NCI-H460 (cell line): ENCODE measurements at regions not wholly inside any gene's neighbourhood (a gene's known extent, or its start where the extent isn't known, plus 50 kb on each side); places are given as distances from the start of the nearest gene placed in this dataset.
"Not testable (repeated sequence)": the region's sequence is repeated elsewhere in the genome, so short reads cannot be mapped to it uniquely, and the experiment has no call there.

Source experiments
- DNase-seq: peaks from one replicate; pipeline ENCODE4 v3.0.0-alpha.2; 2016; ENCODE audit warnings: low read depth; ENCODE audit errors: extremely low read depth

DNA sequence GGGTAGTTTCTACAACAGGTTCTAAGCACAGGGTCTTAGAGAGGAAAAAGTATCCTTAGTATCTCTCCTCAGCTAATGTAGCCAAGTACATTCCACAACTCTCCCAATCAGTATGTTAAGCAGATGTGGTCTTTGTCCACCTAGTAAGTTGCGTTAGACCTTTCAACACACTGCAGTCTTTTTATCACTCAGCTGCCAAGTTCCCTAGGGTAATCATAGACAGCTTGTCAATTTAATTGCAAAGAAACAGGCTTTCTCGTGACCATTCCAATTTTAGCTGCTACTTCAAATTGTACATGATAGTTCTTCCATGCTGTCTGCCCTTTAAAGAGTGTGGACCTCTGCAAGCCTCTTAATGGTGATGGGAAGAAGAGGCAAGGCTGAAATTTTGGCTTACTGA lies 211.8 kb upstream of the PKN2 start:
- DNase-seq = no peak

DNA sequence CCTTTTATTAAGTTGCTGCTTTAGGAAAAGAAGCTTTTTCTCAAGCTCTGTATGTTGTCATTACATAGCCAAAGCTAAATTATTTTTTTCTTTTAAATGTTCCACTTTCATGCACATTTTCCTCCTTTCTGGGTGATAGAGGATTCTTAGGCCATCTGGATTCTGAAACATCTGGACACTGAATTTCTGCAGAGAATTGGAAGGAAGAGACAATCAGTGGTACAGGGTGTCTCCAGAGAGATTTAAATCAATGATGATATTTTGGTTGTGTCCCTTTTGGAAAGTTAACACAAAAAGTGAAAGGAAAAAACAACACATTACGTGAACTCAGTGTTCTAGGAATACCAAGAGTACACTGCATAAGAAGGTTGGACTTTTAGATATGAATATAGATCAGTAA lies 211.4 kb upstream of the PKN2 start:
- DNase-seq = no peak

DNA sequence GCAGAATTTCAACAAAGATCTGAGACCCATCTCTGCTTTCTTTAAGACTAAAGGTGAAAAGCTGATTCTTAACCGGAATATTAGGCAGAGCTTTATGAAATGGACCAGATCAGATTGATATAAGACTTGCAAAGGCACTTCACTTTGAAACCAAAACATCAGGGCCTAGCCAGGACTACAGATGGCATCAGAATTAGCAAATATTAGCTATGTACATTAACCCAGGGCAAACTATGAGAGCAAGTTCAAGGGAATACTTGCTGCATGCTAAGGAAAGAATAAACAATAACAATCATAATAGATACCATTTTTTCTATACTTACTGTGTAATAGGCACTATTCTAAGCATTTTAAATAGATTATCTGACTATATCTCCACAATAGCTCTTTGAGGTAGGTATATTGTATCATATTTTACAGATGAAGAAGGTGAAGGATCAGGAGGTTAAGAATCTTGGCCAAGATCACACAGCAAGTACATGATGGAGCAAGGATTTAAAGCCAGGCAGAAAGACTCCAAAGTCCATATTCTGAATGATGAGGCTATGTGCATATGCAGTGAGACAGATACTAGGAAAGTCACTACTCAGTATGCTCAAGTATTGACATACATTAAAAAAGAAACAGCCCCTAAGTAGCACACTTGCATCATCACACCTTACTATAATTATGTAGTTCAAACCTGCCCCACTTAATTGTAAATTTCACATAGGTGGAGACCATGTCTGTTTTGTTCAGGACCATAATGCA lies 209.3 kb upstream of the PKN2 start:
- DNase-seq = no peak

- no peak for DNase-seq
These were observed 199.2 kb upstream of the PKN2 start for GRCh38 chr1:88484881-88485280.

- no peak for DNase-seq
These were observed 195.8 kb upstream of the PKN2 start for GRCh38 chr1:88488237-88488636.

DNA sequence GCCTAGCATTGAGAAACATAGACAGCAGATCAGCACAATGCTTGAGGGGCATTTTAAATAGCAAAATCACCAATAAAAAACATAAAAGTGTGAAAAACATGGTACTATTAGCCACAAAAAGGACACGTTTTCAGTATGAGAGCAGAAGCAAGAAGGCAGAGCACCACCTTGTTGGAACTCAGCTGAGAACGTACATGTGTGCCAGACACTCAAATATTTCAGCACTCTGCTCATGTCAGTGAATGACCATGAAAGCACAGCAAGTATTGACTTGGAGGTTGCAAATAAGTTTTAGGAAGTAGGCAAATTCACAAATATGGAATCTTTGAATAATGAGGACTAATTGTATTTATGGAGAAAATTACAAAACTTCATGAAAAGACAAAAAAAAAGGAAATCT lies 193.4 kb upstream of the PKN2 start:
- DNase-seq = no peak

DNA sequence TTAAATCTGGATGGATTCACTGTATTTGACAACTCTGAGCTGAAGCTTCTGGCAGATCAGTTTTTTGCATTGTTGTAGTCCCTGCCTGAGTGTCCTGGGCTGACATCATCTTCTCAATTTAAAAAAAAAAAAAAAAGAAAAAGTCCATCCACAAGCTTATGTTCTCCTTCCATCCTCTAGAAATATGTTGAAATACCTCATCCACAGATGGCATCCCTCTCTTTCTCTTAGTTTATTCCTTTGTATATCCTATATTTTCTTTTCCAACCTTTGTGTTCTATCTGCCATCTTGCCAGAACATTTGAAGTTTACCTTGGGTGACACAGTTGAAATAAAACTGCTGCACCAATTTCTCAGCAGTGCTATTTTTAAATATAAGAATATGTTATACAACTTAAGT lies 184.4 kb upstream of the PKN2 start:
- no peak for DNase-seq

DNA sequence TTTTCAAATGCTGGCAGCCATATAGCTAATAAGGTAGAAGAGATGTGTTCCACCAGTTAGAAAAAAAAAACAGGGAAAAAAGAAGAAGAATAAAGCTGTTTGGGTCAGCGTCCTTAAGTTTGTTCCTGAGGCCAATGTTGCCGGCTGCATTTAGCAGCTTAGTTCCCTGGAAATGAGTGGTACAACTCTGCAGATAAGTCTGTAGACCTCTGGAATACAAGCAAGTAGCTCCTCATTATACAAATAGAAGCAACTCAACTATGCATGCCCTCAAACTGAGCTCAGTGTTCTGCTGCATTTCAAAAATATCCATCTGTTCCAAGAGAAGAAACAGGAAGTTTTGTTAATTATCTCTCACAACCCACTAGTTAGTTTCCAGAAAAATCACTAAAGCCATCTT lies 181.2 kb upstream of the PKN2 start:
- no peak for DNase-seq

GRCh38 chr1:88503646-88504045 lies 180.4 kb upstream of the PKN2 start:
- no peak for DNase-seq

DNA sequence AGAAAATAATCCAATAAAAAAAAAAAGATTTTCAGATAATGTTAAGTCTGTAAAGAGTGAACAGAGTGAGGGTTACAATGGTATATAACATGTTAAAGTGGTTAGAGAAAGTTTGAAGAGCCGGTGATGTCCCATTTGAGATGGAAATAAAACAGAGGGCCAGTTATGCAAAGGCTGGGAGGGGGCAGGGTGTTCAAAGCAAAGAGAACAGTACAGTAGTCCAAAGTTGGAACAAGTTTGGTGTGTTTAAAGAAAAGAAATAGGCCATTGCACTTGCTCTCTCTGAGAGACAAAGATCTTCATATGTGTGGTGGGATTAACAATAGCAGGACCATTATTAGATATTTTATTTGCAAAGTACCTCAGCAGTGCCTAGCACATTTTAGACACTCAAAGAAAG lies 179.5 kb upstream of the PKN2 start:
- DNase-seq = no peak

DNA sequence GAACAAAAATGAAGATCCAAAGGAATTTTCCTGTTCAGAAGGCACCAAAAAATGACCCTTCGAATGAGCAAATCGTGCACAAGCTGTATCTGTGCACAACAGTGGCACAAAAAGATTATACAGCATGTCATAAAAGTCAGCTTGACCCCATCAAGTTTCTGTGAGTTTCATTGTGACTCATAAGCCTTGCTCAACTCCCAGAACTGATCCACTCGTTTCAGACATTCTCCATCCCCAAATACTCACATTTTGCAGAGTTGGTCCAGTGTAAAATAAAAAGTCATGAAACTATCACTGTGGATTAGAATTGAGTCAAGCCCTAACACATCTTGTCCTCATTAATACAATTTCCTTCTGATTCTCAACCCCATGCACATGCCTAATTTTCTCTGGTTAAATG lies 174.7 kb upstream of the PKN2 start:
- no peak for DNase-seq

GRCh38 chr1:88514544-88515060 lies 169.5 kb upstream of the PKN2 start:
- no peak for DNase-seq

DNA sequence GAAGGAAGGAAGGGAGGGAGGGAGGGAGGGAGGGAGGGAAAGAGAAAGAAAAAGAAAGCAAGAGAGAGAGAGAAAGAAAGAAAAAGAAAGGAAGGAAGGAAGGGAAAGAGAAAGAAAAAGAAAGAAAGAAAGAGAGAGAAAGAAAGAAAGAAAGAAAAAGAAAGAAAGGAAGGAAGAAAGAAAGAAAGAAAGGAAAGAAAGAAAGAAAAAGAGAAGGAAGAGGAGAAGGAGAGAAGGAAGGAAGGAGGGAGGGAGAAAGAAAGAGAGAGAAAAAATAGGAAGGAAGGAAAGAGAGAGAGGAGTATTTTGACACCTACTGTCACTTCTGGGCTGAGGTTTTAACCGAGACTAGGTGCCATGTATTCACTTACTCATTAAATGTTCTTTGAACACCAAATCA lies 166.6 kb upstream of the PKN2 start:
- DNase-seq = not testable (repeated sequence)

DNA sequence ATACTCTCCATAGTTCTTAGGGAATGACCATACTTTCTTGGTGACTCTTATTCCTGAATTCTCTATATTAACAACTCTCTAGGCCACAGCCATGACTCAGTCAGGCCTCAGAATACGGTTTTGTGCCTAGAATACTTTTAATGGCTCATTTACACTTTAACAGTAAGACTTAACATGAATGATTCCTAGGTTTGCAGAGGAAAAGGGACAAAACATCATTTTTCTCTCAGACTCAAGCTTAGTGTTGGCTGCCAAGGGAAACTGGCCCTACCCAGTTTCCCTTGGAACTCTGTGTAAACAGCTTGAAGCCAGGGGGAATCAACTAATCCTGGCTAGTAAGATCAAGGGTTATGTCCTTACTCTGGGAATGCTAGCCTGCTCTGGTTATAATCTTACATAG lies 164.9 kb upstream of the PKN2 start:
- no peak for DNase-seq

- no peak for DNase-seq
These were observed 160.1 kb upstream of the PKN2 start for GRCh38 chr1:88523854-88524528.

- DNase-seq = no peak
These were observed 157.6 kb upstream of the PKN2 start for GRCh38 chr1:88526456-88526855.

- no peak for DNase-seq
These were observed 155.3 kb upstream of the PKN2 start for GRCh38 chr1:88528792-88529191.

- DNase-seq = no peak
These were observed 154.5 kb upstream of the PKN2 start for GRCh38 chr1:88529581-88529980.

DNA sequence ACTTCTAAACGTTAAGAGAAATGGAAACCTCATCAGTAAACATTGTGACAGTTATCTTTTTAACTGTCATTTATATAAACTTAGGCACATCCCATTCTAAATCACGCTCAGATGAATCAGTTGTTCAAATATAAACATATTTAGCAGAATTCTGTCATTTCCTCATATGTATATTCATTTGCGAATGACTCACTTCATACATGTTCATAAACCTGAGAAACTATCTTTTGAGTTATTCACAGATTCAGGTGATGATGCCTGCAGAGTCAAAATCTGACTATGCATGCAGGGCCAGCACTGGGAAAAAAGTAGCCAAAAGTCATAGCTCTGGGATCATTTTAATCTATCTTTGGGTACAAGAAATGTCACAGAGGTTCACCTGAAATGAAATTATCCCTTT lies 153.8 kb upstream of the PKN2 start:
- no peak for DNase-seq

GRCh38 chr1:88537787-88538186 lies 146.3 kb upstream of the PKN2 start:
- no peak for DNase-seq

DNA sequence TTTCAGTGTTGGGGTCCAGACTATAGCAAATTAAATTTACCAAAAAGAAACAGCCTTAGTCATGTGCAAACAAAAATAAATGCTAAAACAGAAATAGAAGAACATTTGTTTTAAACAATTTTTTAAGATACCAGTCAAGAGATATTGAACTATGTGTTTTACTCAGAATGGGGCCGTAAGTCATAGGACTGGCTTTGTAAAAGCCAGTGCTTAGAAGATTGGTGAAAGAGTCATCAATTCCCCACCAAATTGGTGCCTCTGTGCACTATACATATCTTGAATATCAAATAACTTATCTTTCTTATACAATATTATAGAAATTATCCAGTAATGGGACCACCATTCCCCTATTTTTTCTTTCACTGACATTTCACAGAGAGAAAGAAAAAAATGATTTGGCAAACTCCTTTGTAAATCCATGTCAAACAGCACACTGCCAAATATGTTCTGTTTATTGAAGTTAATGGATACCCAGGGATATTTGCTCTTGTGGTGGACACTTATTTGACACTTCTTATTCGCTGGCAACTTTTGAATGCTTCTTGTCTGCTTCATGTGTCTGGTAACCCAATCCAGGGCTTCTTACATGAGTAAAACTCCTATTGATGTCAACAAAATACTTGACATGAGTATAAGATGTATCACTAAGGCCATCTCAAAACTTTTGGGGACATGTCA lies 145.7 kb upstream of the PKN2 start:
- DNase-seq = no peak

DNA sequence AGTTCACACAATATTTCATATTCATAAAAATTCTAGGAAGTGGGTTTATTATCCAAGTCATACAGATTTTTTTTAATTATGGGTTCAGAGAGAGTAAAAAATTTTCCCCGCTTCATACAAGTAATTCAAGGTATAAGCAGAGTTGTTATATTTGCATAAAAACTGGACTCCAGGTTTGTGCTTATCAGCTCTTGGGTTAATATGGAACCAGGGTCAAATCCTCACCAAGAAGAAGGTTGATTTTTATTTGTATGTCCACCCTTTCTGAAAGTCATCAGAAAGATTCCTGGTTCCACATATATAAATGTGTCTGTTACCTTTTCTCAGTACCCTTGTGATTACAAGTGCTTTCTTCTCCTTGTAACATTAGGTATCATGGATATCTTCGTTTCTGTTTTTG lies 143.8 kb upstream of the PKN2 start:
- DNase-seq = no peak
